K562 (cell line): ENCODE measurements at regions not wholly inside any gene's neighbourhood (a gene's known extent, or its start where the extent isn't known, plus 50 kb on each side); places are given as distances from the start of the nearest gene placed in this dataset.

Source experiments
- ATAC-seq: fragments of 200-7000 bp; cut with Tn5 transposase; 3 replicates; pipeline ENCODE4 v1.9.1; 2020; ENCODE audit warnings: moderate library complexity
- BruUV-seq: library from RNA; stranded (reverse); fragments of 400-500 nt; replicated peaks from 2 replicates; lab custom pipeline; 2021; lab: Mats Ljungman, UMichigan
- CTCF ChIA-PET: fragments of 300-600 bp; formaldehyde crosslinking; extraction: SDS; loops from one replicate; lab custom pipeline; 2021; ENCODE audit warnings: low intra/inter-chr PET ratio; lab: Yijun Ruan, JAX
- POLR2A ChIA-PET: fragments of 300-600, 350-650 bp; sonication (Branson Sonifier 250); formaldehyde crosslinking; extraction: SDS; loops from one replicate; lab custom pipeline; 2021; ENCODE audit warnings: antibody characterized with exemption, inconsistent platforms; lab: Yijun Ruan, JAX
- DNase-seq, 4 experiments: peaks; one replicate each; pipeline versions ENCODE4 v3.0.0 to v3.0.0-alpha.2; 2011 to 2018; ENCODE audit warnings: low spot score in 3 of 4, mixed read lengths in 3 of 4; ENCODE audit errors: extremely low read depth in 1 of 4
- FAIRE-seq: peaks from 2 replicates; lab custom pipeline; 2011; peaks lifted over from hg19 to GRCh38; lab: Jason Lieb, UNC
- H2AFZ ChIP-seq: 2 replicates; pipeline ENCODE4 v1.6.0; 2011; ENCODE audit warnings: low read depth, low read length, control low read depth, inconsistent platforms
- H3K27ac ChIP-seq: fragments of 200-600 bp; 3 replicates; pipeline ENCODE4 v1.8.0; 2011; ENCODE audit warnings: low read depth, mild to moderate bottlenecking, control low read depth, inconsistent platforms, low read length, moderate library complexity, mixed read lengths; ENCODE audit errors: extremely low read depth
- H3K27me3 ChIP-seq, 2 experiments: fragments of 300-600 bp in 1 of 2; 2 replicates in 1 of 2; 3 replicates in 1 of 2; pipeline versions ENCODE4 v1.6.0 to v1.8.0; 2011; ENCODE audit warnings: inconsistent platforms in 2 of 2, low read length in 2 of 2, mild to moderate bottlenecking in 1 of 2, mixed read lengths in 1 of 2, moderate library complexity in 1 of 2; ENCODE audit not compliant: control insufficient read depth in 2 of 2, insufficient read depth in 2 of 2
- H3K36me3 ChIP-seq: fragments of 300-600 bp; 3 replicates; pipeline ENCODE4 v1.8.0; 2011; ENCODE audit warnings: mild to moderate bottlenecking, low read length, inconsistent platforms; ENCODE audit not compliant: control insufficient read depth, insufficient read depth
- H3K4me1 ChIP-seq, 2 experiments: fragments of 200-600 bp in 1 of 2; replicated peaks in 1 of 2; 2 replicates in 1 of 2; 3 replicates in 1 of 2; pipeline versions ENCODE4 v1.5.1 to v1.8.0; 2011; ENCODE audit warnings: inconsistent platforms in 2 of 2, low read length in 2 of 2, mild to moderate bottlenecking in 1 of 2, mixed read lengths in 1 of 2, moderate library complexity in 1 of 2; ENCODE audit not compliant: control insufficient read depth in 2 of 2, insufficient read depth in 2 of 2
- H3K4me2 ChIP-seq: 2 replicates; pipeline ENCODE4 v1.6.1; 2011; ENCODE audit warnings: low read length, control low read depth, inconsistent platforms, mixed read lengths; ENCODE audit not compliant: insufficient read depth
- H3K4me3 ChIP-seq: fragments of 200-600 bp; sonication (generic), shearing (Covaris generic); 2 replicates; pipeline ENCODE4 v1.5.1; 2016; ENCODE audit warnings: control low read depth, inconsistent platforms
- H3K79me2 ChIP-seq: fragments of 200-600 bp; 3 replicates; pipeline ENCODE4 v1.8.0; 2011; ENCODE audit warnings: low read length, inconsistent platforms; ENCODE audit not compliant: control insufficient read depth, insufficient read depth
- H3K9ac ChIP-seq, 2 experiments: 2 replicates each; pipeline versions ENCODE4 v1.6.0 to v1.6.1; 2011; ENCODE audit warnings: low read depth in 2 of 2, low read length in 2 of 2, control low read depth in 1 of 2, inconsistent platforms in 1 of 2, mild to moderate bottlenecking in 1 of 2, mixed read lengths in 1 of 2; ENCODE audit not compliant: insufficient read depth in 1 of 2
- H3K9me1 ChIP-seq: one replicate; pipeline ENCODE4 v1.6.0; 2011; ENCODE audit warnings: inconsistent platforms, mild to moderate bottlenecking, low read length, moderate library complexity; ENCODE audit not compliant: control insufficient read depth, insufficient read depth
- H3K9me3 ChIP-seq: replicated peaks from 2 replicates; pipeline ENCODE4 v1.5.1; 2011; ENCODE audit warnings: low read depth, low read length, inconsistent platforms; ENCODE audit not compliant: control insufficient read depth, insufficient read depth
- H4K20me1 ChIP-seq: replicated peaks from 2 replicates; pipeline ENCODE4 v1.6.1; 2011; ENCODE audit warnings: low read length, inconsistent platforms, mixed read lengths; ENCODE audit not compliant: control insufficient read depth, insufficient read depth
- BHLHE40 ChIP-seq: IDR thresholded peaks from 2 replicates; pipeline ENCODE4 v1.6.1; 2011; ENCODE audit warnings: low read length, improper control_type of control experiment
- CCAR2 ChIP-seq: fragments of 200-400 bp; formaldehyde crosslinking; IDR thresholded peaks from 2 replicates; pipeline ENCODE4 v1.6.1; 2017; ENCODE audit warnings: mild to moderate bottlenecking, low read depth, low read length
- CHAMP1 ChIP-seq: fragments of 450-650 bp; IDR thresholded peaks from 2 replicates; pipeline ENCODE4 v1.6.1; 2016; ENCODE audit warnings: mild to moderate bottlenecking
- HCFC1 ChIP-seq: IDR thresholded peaks from 2 replicates; pipeline ENCODE4 v1.6.1; 2012; ENCODE audit warnings: low read depth, low read length, improper control_type of control experiment
- MXD1 ChIP-seq: fragments of 250-450 bp; sonication (Bioruptor Pico); IDR thresholded peaks from 2 replicates; pipeline ENCODE4 v1.8.0; 2021; ENCODE audit warnings: borderline replicate concordance, mild to moderate bottlenecking, moderate library complexity; ENCODE audit not compliant: poor library complexity, severe bottlenecking
- RCOR1 ChIP-seq, 2 experiments: IDR thresholded peaks; 2 replicates each; pipeline ENCODE4 v1.6.1; 2012; ENCODE audit warnings: low read depth in 2 of 2, low read length in 2 of 2, borderline replicate concordance in 1 of 2, improper control_type of control experiment in 1 of 2
- TEAD1 ChIP-seq, 2 experiments: fragments of 450-650 bp in 1 of 2; sonication (generic) in 1 of 2; formaldehyde crosslinking; IDR thresholded peaks; 2 replicates each; pipeline versions ENCODE4 v1.4.0 to v1.8.0; 2020 to 2022; ENCODE audit warnings: mild to moderate bottlenecking in 2 of 2, missing genetic modification reagents in 1 of 2
- TRIM25 ChIP-seq: fragments of 450-650 bp; IDR thresholded peaks from 2 replicates; pipeline ENCODE4 v1.7.0; 2016; ENCODE audit warnings: borderline replicate concordance
- TSHZ1 ChIP-seq: fragments of 250-450 bp; sonication (Bioruptor Pico); IDR thresholded peaks from 2 replicates; pipeline ENCODE4 v1.4.0; 2020; ENCODE audit warnings: mild to moderate bottlenecking, moderate library complexity
- ZBTB43 ChIP-seq: sonication (generic); formaldehyde crosslinking; IDR thresholded peaks from 2 replicates; pipeline ENCODE4 v1.8.0; 2023; ENCODE audit warnings: mild to moderate bottlenecking, missing genetic modification reagents
- ZFP36 ChIP-seq: fragments of 150-350 bp; IDR thresholded peaks from 2 replicates; pipeline ENCODE4 v1.6.1; 2018; ENCODE audit warnings: low read length, low read depth; ENCODE audit not compliant: partially characterized antibody
- ZNF133 ChIP-seq: fragments of 250-450 bp; sonication (Bioruptor Pico); IDR thresholded peaks from 2 replicates; pipeline ENCODE4 v1.4.0; 2020; ENCODE audit warnings: mild to moderate bottlenecking
- ZNF551 ChIP-seq: fragments of 250-450 bp; sonication (Bioruptor Pico); IDR thresholded peaks from 2 replicates; pipeline ENCODE4 v1.5.0; 2021; ENCODE audit warnings: mild to moderate bottlenecking, moderate library complexity
- ZNF764 ChIP-seq: fragments of 250-450 bp; sonication (Bioruptor Pico); IDR thresholded peaks from 2 replicates; pipeline ENCODE4 v1.4.0; 2020; ENCODE audit warnings: low read depth, mild to moderate bottlenecking, moderate library complexity
- in situ Hi-C: fragments of 300-500 bp; cut with MboI; formaldehyde crosslinking; loops from 4 replicates; pipeline ENCODE4 v1.15.0; 2018; ENCODE audit warnings: inconsistent platforms, mixed read lengths
- intact Hi-C: fragments of 100-400 bp; cut with micrococcal nuclease; formaldehyde crosslinking; loops from 2 replicates; pipeline ENCODE4 v1.14.2; 2022

- intact Hi-C loops (no loop called here), in situ Hi-C loops (no loop called here)
- H2AFZ ChIP-seq = no peak overlapping the region
- BruUV-seq = no TSS peak
- ChIA-PET CTCF (no interaction called here), POLR2A (no interaction called here)
- H3K9me3 ChIP-seq = no peaks in the 10 kb centered on the region; the same call in 1 of the 2 replicates
- no peak overlapping the region for H3K4me3 ChIP-seq
- H3K4me1 ChIP-seq = no peaks in the 10 kb centered on the region
- H3K9ac ChIP-seq = no peak overlapping the region
- H3K36me3 ChIP-seq = no peaks in the 10 kb centered on the region
- ATAC-seq (no peak), DNase-seq (no peak), FAIRE-seq (no peak)
- H3K27ac ChIP-seq = no peak overlapping the region
- H3K27me3 ChIP-seq = no peaks in the 10 kb centered on the region
- no peaks in the 10 kb centered on the region for H3K79me2 ChIP-seq
- H3K9me1 ChIP-seq = no peaks in the 10 kb centered on the region
- no peak overlapping the region for H3K4me2 ChIP-seq
- no peaks in the 10 kb centered on the region for H4K20me1 ChIP-seq
- TF ChIP-seq ZBTB43 (no peak), RCOR1 (IDR thresholded peaks at IDR 0.05; ENCODE audit: borderline replicate concordance in 1 of 2, low read depth in 2 of 2, low read length in 2 of 2) (no peak), ZNF764 (CRISPR knock-in tag) (no peak), ZFP36 (no peak), TSHZ1 (CRISPR knock-in tag) (no peak), MXD1 (no peak), CCAR2 (no peak), BHLHE40 (no peak), CHAMP1 (no peak), HCFC1 (no peak), TRIM25 (no peak), ZNF551 (CRISPR knock-in tag) (no peak), ZNF133 (no peak), TEAD1 (CRISPR knock-in tag; IDR thresholded peaks at IDR 0.05) (no peak)
Observed at GRCh38 chr5:125581311-125581710, 834.9 kb upstream of the ZNF608 start.
